Fibroblast of villous mesenchyme (primary cell): ENCODE measurements at regions not wholly inside any gene's neighbourhood (a gene's known extent, or its start where the extent isn't known, plus 50 kb on each side); places are given as distances from the start of the nearest gene placed in this dataset.

Experiments used
- DNase-seq: peaks from one replicate; pipeline ENCODE4 v3.0.0-alpha.2; 2010; ENCODE audit warnings: low read depth
- H3K4me3 ChIP-seq: 2 replicates; pipeline ENCODE4 v1.5.1; 2011; ENCODE audit warnings: low read depth, mild to moderate bottlenecking, low read length
- CTCF ChIP-seq: IDR thresholded peaks from 2 replicates; pipeline ENCODE4 v1.5.1; 2012; ENCODE audit warnings: low read depth, mild to moderate bottlenecking, low read length; ENCODE audit not compliant: insufficient read depth

- no peak for TF ChIP-seq CTCF
- DNase-seq: no peak
- H3K4me3 ChIP-seq: no peak overlapping the region
These were observed 75.4 kb downstream of the PERP start for GRCh38 chr6:138031850-138032249.

- no peak for DNase-seq
- no peak overlapping the region for H3K4me3 ChIP-seq
- no peak for TF ChIP-seq CTCF
These were observed 74.6 kb downstream of the PERP start for GRCh38 chr6:138032571-138032970.

- no peak overlapping the region for H3K4me3 ChIP-seq
- no peak for TF ChIP-seq CTCF
- no peak for DNase-seq
These were observed 73.0 kb downstream of the PERP start for GRCh38 chr6:138034229-138034628.

DNA sequence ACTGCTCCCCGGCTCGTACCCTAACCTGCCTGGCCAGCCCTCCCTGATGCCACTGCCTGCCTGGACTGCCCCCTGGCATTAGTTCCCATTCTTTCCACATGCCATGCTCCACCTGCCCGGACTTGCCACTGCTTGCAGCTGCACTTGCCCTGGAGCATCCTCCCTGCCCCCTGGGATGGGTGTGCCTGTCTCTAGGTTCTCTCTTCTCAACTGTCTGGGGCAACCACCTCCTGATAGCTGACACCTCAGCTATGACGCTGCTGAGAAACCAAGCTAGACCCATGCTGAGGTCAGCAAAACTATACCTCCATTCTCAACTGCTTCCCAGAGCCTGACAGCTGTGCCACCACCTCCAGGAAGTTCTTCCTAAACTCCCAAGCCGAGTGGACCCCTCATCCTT, 72.1 kb downstream of the PERP start:
- no peak for TF ChIP-seq CTCF
- no peak for DNase-seq
- H3K4me3 ChIP-seq: no peak overlapping the region

DNA sequence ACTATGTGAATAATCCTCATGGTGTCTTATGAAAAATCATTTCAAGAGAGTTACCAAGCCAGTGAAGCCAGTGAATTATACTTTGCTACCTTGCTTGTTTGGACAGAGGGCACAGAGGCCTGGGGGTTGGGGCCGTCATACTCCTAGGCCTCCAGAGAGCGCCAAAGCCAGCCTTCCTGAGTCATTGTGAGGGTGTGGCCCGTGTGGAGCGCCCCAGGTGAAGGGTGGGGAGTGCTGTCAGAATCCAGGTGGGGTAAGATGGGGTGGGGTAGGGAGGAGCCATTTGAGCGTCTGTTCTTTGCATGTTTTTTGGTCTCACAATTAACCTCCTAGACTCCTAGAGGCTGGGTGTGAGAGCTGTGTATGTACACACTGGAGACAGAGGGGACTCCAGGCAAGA, 71.1 kb downstream of the PERP start:
- TF ChIP-seq CTCF: no peak
- DNase-seq: no peak
- no peak overlapping the region for H3K4me3 ChIP-seq

DNA sequence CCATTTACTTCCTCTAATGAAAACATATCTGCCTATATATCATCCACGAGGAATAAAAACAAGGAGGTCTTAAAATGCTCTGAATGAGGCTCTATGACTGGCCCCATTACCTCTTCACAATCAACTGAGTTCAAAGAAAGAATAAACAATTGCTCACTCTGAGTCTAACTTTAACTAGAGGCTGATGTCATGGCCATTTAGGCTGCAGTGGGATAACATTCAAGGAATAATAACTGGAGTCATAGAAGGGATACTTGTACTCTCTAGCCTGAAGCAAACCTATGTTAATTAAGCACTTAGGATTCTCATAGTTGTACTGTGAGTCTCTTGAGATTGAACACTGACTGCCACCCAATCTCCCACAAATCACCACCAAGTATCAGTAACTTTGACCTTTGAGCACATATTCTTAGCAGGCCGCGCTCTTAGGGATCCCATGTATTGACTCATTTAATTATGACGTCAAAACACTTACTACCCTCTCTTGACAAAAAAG, 70.2 kb downstream of the PERP start:
- no peak for TF ChIP-seq CTCF
- H3K4me3 ChIP-seq: no peak overlapping the region
- DNase-seq: no peak

GRCh38 chr6:138038142-138038870, 68.9 kb downstream of the PERP start:
- no peak for TF ChIP-seq CTCF
- DNase-seq: no peak

More at GRCh38 chr6:138038142-138038870, 68.9 kb downstream of the PERP start:
- no peak overlapping the region for H3K4me3 ChIP-seq
